K562 (cell line): ENCODE measurements at regions not wholly inside any gene's neighbourhood (a gene's known extent, or its start where the extent isn't known, plus 50 kb on each side); places are given as distances from the start of the nearest gene placed in this dataset.

Source experiments
- ATAC-seq: fragments of 200-7000 bp; cut with Tn5 transposase; 3 replicates; pipeline ENCODE4 v1.9.1; 2020; ENCODE audit warnings: moderate library complexity
- BruUV-seq: library from RNA; stranded (reverse); fragments of 400-500 nt; replicated peaks from 2 replicates; lab custom pipeline; 2021; lab: Mats Ljungman, UMichigan
- CTCF ChIA-PET: fragments of 300-600 bp; formaldehyde crosslinking; extraction: SDS; loops from one replicate; lab custom pipeline; 2021; ENCODE audit warnings: low intra/inter-chr PET ratio; lab: Yijun Ruan, JAX
- POLR2A ChIA-PET: fragments of 300-600, 350-650 bp; sonication (Branson Sonifier 250); formaldehyde crosslinking; extraction: SDS; loops from one replicate; lab custom pipeline; 2021; ENCODE audit warnings: antibody characterized with exemption, inconsistent platforms; lab: Yijun Ruan, JAX
- DNase-seq, 4 experiments: peaks; one replicate each; pipeline versions ENCODE4 v3.0.0 to v3.0.0-alpha.2; 2011 to 2018; ENCODE audit warnings: low spot score in 3 of 4, mixed read lengths in 3 of 4; ENCODE audit errors: extremely low read depth in 1 of 4
- FAIRE-seq: peaks from 2 replicates; lab custom pipeline; 2011; peaks lifted over from hg19 to GRCh38; lab: Jason Lieb, UNC
- H2AFZ ChIP-seq: 2 replicates; pipeline ENCODE4 v1.6.0; 2011; ENCODE audit warnings: low read depth, low read length, control low read depth, inconsistent platforms
- H3K27ac ChIP-seq: fragments of 200-600 bp; 3 replicates; pipeline ENCODE4 v1.8.0; 2011; ENCODE audit warnings: low read depth, mild to moderate bottlenecking, control low read depth, inconsistent platforms, low read length, moderate library complexity, mixed read lengths; ENCODE audit errors: extremely low read depth
- H3K27me3 ChIP-seq, 2 experiments: fragments of 300-600 bp in 1 of 2; 2 replicates in 1 of 2; 3 replicates in 1 of 2; pipeline versions ENCODE4 v1.6.0 to v1.8.0; 2011; ENCODE audit warnings: inconsistent platforms in 2 of 2, low read length in 2 of 2, mild to moderate bottlenecking in 1 of 2, mixed read lengths in 1 of 2, moderate library complexity in 1 of 2; ENCODE audit not compliant: control insufficient read depth in 2 of 2, insufficient read depth in 2 of 2
- H3K36me3 ChIP-seq: fragments of 300-600 bp; 3 replicates; pipeline ENCODE4 v1.8.0; 2011; ENCODE audit warnings: mild to moderate bottlenecking, low read length, inconsistent platforms; ENCODE audit not compliant: control insufficient read depth, insufficient read depth
- H3K4me1 ChIP-seq, 2 experiments: fragments of 200-600 bp in 1 of 2; replicated peaks in 1 of 2; 2 replicates in 1 of 2; 3 replicates in 1 of 2; pipeline versions ENCODE4 v1.5.1 to v1.8.0; 2011; ENCODE audit warnings: inconsistent platforms in 2 of 2, low read length in 2 of 2, mild to moderate bottlenecking in 1 of 2, mixed read lengths in 1 of 2, moderate library complexity in 1 of 2; ENCODE audit not compliant: control insufficient read depth in 2 of 2, insufficient read depth in 2 of 2
- H3K4me2 ChIP-seq: 2 replicates; pipeline ENCODE4 v1.6.1; 2011; ENCODE audit warnings: low read length, control low read depth, inconsistent platforms, mixed read lengths; ENCODE audit not compliant: insufficient read depth
- H3K4me3 ChIP-seq: fragments of 200-600 bp; sonication (generic), shearing (Covaris generic); 2 replicates; pipeline ENCODE4 v1.5.1; 2016; ENCODE audit warnings: control low read depth, inconsistent platforms
- H3K79me2 ChIP-seq: fragments of 200-600 bp; 3 replicates; pipeline ENCODE4 v1.8.0; 2011; ENCODE audit warnings: low read length, inconsistent platforms; ENCODE audit not compliant: control insufficient read depth, insufficient read depth
- H3K9ac ChIP-seq, 2 experiments: 2 replicates each; pipeline versions ENCODE4 v1.6.0 to v1.6.1; 2011; ENCODE audit warnings: low read depth in 2 of 2, low read length in 2 of 2, control low read depth in 1 of 2, inconsistent platforms in 1 of 2, mild to moderate bottlenecking in 1 of 2, mixed read lengths in 1 of 2; ENCODE audit not compliant: insufficient read depth in 1 of 2
- H3K9me1 ChIP-seq: one replicate; pipeline ENCODE4 v1.6.0; 2011; ENCODE audit warnings: inconsistent platforms, mild to moderate bottlenecking, low read length, moderate library complexity; ENCODE audit not compliant: control insufficient read depth, insufficient read depth
- H3K9me3 ChIP-seq: replicated peaks from 2 replicates; pipeline ENCODE4 v1.5.1; 2011; ENCODE audit warnings: low read depth, low read length, inconsistent platforms; ENCODE audit not compliant: control insufficient read depth, insufficient read depth
- H4K20me1 ChIP-seq: replicated peaks from 2 replicates; pipeline ENCODE4 v1.6.1; 2011; ENCODE audit warnings: low read length, inconsistent platforms, mixed read lengths; ENCODE audit not compliant: control insufficient read depth, insufficient read depth
- E4F1 ChIP-seq: fragments of 250-450 bp; sonication (Bioruptor Pico); IDR thresholded peaks from 2 replicates; pipeline ENCODE4 v1.5.0; 2021; ENCODE audit warnings: mild to moderate bottlenecking, borderline replicate concordance
- ELF4 ChIP-seq: fragments of 450-650 bp; formaldehyde crosslinking; IDR thresholded peaks from 2 replicates; pipeline ENCODE4 v1.4.0; 2022; ENCODE audit warnings: missing genetic modification characterization
- HDAC2 ChIP-seq: fragments of 450-650 bp; IDR thresholded peaks from 2 replicates; pipeline ENCODE4 v1.6.1; 2016; ENCODE audit warnings: mild to moderate bottlenecking
- NR1H2 ChIP-seq: sonication (generic); formaldehyde crosslinking; IDR thresholded peaks from 2 replicates; pipeline ENCODE4 v1.4.0; 2020; ENCODE audit warnings: mild to moderate bottlenecking, missing genetic modification reagents
- SMAD4 ChIP-seq: fragments of 250-450 bp; sonication (Bioruptor Pico); conservative IDR thresholded peaks from 2 replicates; pipeline ENCODE4 v1.8.0; 2021; ENCODE audit warnings: inconsistent platforms, mild to moderate bottlenecking, moderate library complexity
- ZNF57 ChIP-seq: fragments of 450-650 bp; formaldehyde crosslinking; IDR thresholded peaks from 2 replicates; pipeline ENCODE4 v1.4.0; 2020; ENCODE audit warnings: mild to moderate bottlenecking, moderate library complexity
- ZNF79 ChIP-seq: fragments of 250-450 bp; sonication (Bioruptor Pico); IDR thresholded peaks from 2 replicates; pipeline ENCODE4 v1.4.0; 2020; ENCODE audit warnings: low read depth, mild to moderate bottlenecking, moderate library complexity
- WGBS: fragments of 100-300 bp; shearing (Covaris generic); methylation state at CpG from one replicate; pipeline ENCODE4 v1.1.6; 2016; ENCODE audit warnings: low coverage, mixed read lengths; ENCODE audit not compliant: insufficient coverage; ENCODE audit errors: missing lambda C conversion rate; 5-methylcytosine and 5-hydroxymethylcytosine counted together
- in situ Hi-C: fragments of 300-500 bp; cut with MboI; formaldehyde crosslinking; loops from 4 replicates; pipeline ENCODE4 v1.15.0; 2018; ENCODE audit warnings: inconsistent platforms, mixed read lengths
- intact Hi-C: fragments of 100-400 bp; cut with micrococcal nuclease; formaldehyde crosslinking; loops from 2 replicates; pipeline ENCODE4 v1.14.2; 2022
- TF ChIP-seq, protein P1 (sequence below): fragments of 450-650 bp; conservative IDR thresholded peaks from 2 replicates; pipeline ENCODE4 v1.6.1; 2016; ENCODE audit warnings: missing genetic modification characterization, low read depth, mild to moderate bottlenecking, control low read depth, missing compliant biosample characterization
- TF ChIP-seq, protein P2 (sequence below), 2 experiments: fragments of 150-350 bp in 1 of 2; IDR thresholded peaks; 2 replicates each; pipeline ENCODE4 v1.6.1; 2012 to 2016; ENCODE audit warnings: low read depth in 2 of 2, low read length in 2 of 2, mild to moderate bottlenecking in 1 of 2, moderate library complexity in 1 of 2

GRCh38 chr18:35841283-35841682 is 131.2 kb upstream of the RMP24 start:
- no peak overlapping the region for H3K4me3 ChIP-seq
- ATAC-seq (no peak), FAIRE-seq (no peak)
- no peaks in the 10 kb centered on the region for H3K9me3 ChIP-seq
- no peak overlapping the region for H2AFZ ChIP-seq
- CTCF ChIA-PET: no interaction called here
- H3K9ac ChIP-seq: no peak overlapping the region
- POLR2A ChIA-PET: interaction anchor here (1.8 kb wide), 1 partner anchor 11 kb away, joined by 5 read pairs; no protein-coding TSS in a partner anchor
- no TSS peak for BruUV-seq
- H3K4me1 ChIP-seq: no peaks in the 10 kb centered on the region
- no peak overlapping the region for H3K27ac ChIP-seq
- H3K4me2 ChIP-seq: no peak overlapping the region
- in situ Hi-C loops: no loop called here
- TF ChIP-seq E4F1 (CRISPR knock-in tag) (no peak), ZNF57 (CRISPR knock-in tag) (no peak), NR1H2 (no peak), ZNF79 (CRISPR knock-in tag) (no peak), SMAD4 (CRISPR knock-in tag) (no peak), HDAC2 (no peak), ELF4 (CRISPR knock-in tag) (no peak)
- TF ChIP-seq, protein P1, sequence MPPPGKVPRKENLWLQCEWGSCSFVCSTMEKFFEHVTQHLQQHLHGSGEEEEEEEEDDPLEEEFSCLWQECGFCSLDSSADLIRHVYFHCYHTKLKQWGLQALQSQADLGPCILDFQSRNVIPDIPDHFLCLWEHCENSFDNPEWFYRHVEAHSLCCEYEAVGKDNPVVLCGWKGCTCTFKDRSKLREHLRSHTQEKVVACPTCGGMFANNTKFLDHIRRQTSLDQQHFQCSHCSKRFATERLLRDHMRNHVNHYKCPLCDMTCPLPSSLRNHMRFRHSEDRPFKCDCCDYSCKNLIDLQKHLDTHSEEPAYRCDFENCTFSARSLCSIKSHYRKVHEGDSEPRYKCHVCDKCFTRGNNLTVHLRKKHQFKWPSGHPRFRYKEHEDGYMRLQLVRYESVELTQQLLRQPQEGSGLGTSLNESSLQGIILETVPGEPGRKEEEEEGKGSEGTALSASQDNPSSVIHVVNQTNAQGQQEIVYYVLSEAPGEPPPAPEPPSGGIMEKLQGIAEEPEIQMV: no peak
- TF ChIP-seq, protein P2, sequence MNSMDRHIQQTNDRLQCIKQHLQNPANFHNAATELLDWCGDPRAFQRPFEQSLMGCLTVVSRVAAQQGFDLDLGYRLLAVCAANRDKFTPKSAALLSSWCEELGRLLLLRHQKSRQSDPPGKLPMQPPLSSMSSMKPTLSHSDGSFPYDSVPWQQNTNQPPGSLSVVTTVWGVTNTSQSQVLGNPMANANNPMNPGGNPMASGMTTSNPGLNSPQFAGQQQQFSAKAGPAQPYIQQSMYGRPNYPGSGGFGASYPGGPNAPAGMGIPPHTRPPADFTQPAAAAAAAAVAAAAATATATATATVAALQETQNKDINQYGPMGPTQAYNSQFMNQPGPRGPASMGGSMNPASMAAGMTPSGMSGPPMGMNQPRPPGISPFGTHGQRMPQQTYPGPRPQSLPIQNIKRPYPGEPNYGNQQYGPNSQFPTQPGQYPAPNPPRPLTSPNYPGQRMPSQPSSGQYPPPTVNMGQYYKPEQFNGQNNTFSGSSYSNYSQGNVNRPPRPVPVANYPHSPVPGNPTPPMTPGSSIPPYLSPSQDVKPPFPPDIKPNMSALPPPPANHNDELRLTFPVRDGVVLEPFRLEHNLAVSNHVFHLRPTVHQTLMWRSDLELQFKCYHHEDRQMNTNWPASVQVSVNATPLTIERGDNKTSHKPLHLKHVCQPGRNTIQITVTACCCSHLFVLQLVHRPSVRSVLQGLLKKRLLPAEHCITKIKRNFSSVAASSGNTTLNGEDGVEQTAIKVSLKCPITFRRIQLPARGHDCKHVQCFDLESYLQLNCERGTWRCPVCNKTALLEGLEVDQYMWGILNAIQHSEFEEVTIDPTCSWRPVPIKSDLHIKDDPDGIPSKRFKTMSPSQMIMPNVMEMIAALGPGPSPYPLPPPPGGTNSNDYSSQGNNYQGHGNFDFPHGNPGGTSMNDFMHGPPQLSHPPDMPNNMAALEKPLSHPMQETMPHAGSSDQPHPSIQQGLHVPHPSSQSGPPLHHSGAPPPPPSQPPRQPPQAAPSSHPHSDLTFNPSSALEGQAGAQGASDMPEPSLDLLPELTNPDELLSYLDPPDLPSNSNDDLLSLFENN (IDR thresholded peaks at IDR 0.05; ENCODE audit: low read depth in 2 of 2, low read length in 2 of 2): no peak
- TF ChIP-seq, all 486 proteins: peak for 0
- Histone ChIP-seq H4K20me1 (no peaks in the 10 kb centered on the region), H3K9me1 (no peaks in the 10 kb centered on the region), H3K79me2 (no peaks in the 10 kb centered on the region), H3K27me3 (no peaks in the 10 kb centered on the region; a peak in 1 of 5 replicates), H3K36me3 (no peaks in the 10 kb centered on the region)
- intact Hi-C loops: no loop called here
- WGBS: 0% methylated on average over 2 of the region's 2 CpGs
- DNase-seq: no peak
